SW480 (cell line): ENCODE measurements at regions not wholly inside any gene's neighbourhood (a gene's known extent, or its start where the extent isn't known, plus 50 kb on each side); places are given as distances from the start of the nearest gene placed in this dataset.
"Not testable (repeated sequence)": the region's sequence is repeated elsewhere in the genome, so short reads cannot be mapped to it uniquely, and the experiment has no call there.

ENCODE experiments used
- DNase-seq: peaks from one replicate; pipeline ENCODE4 v3.0.0-alpha.2; 2016; ENCODE audit warnings: low spot score

GRCh38 chr19:29873801-29874575, 62.2 kb downstream of the CCNE1 start:
- no peak for DNase-seq

- DNase-seq = no peak
Observed at GRCh38 chr19:29875931-29876330, 64.1 kb downstream of the CCNE1 start.

GRCh38 chr19:29876414-29876813, 64.6 kb downstream of the CCNE1 start:
- no peak for DNase-seq

GRCh38 chr19:29876908-29877307, 65.1 kb downstream of the CCNE1 start:
- not testable (repeated sequence) for DNase-seq

GRCh38 chr19:29878973-29879654, 62.9 kb upstream of the URI1 start:
- DNase-seq = peak; percentile 84

GRCh38 chr19:29879655-29879974, 62.4 kb upstream of the URI1 start:
- DNase-seq = no peak

GRCh38 chr19:29880498-29881081, 61.4 kb upstream of the URI1 start:
- no peak for DNase-seq

- no peak for DNase-seq
Observed at GRCh38 chr19:29881386-29881785, 60.7 kb upstream of the URI1 start.

- no peak for DNase-seq
Observed at GRCh38 chr19:29882719-29883105, 59.3 kb upstream of the URI1 start.

GRCh38 chr19:29884044-29884443, 58.0 kb upstream of the URI1 start:
- DNase-seq = no peak

GRCh38 chr19:29884466-29884865, 57.6 kb upstream of the URI1 start:
- DNase-seq = no peak

GRCh38 chr19:29886106-29886505, 55.9 kb upstream of the URI1 start:
- not testable (repeated sequence) for DNase-seq

- DNase-seq = no peak
Observed at GRCh38 chr19:29886586-29886985, 55.5 kb upstream of the URI1 start.

GRCh38 chr19:29887442-29887855, 54.6 kb upstream of the URI1 start:
- DNase-seq = no peak

- not testable (repeated sequence) for DNase-seq
Observed at GRCh38 chr19:29888047-29888446, 54.0 kb upstream of the URI1 start.

- no peak for DNase-seq
Observed at GRCh38 chr19:29889702-29890101, 52.3 kb upstream of the URI1 start.

GRCh38 chr19:29890392-29890791, 51.6 kb upstream of the URI1 start:
- DNase-seq = no peak
